Mesendoderm (in vitro differentiated cells): ENCODE measurements at regions not wholly inside any gene's neighbourhood (a gene's known extent, or its start where the extent isn't known, plus 50 kb on each side); places are given as distances from the start of the nearest gene placed in this dataset.

Experiments used
- DNase-seq: peaks from one replicate; pipeline ENCODE4 v3.0.0; 2013
- H2AK5ac ChIP-seq: 2 replicates; pipeline ENCODE4 v1.6.1; 2013; ENCODE audit warnings: low read length, inconsistent platforms
- H2BK120ac ChIP-seq: 2 replicates; pipeline ENCODE4 v1.6.1; 2013; ENCODE audit warnings: low read depth, mild to moderate bottlenecking, low read length, moderate library complexity, mixed read lengths
- H2BK15ac ChIP-seq: replicated peaks from 2 replicates; pipeline ENCODE4 v1.6.1; 2013; ENCODE audit warnings: low read depth, mild to moderate bottlenecking, moderate library complexity
- H2BK5ac ChIP-seq: 2 replicates; pipeline ENCODE4 v1.6.1; 2013; ENCODE audit warnings: low read length, inconsistent platforms
- H3K18ac ChIP-seq: 2 replicates; pipeline ENCODE4 v1.6.1; 2013; ENCODE audit warnings: mild to moderate bottlenecking, low read length, mixed read lengths
- H3K23ac ChIP-seq: one replicate; pipeline ENCODE4 v1.6.1; 2013; ENCODE audit warnings: low read length
- H3K27ac ChIP-seq: 2 replicates; pipeline ENCODE4 v1.5.1; 2013; ENCODE audit warnings: low read depth, mild to moderate bottlenecking, inconsistent platforms, low read length, moderate library complexity
- H3K27me3 ChIP-seq: 2 replicates; pipeline ENCODE4 v1.6.1; 2013; ENCODE audit warnings: low read length, control low read depth, mild to moderate bottlenecking, inconsistent platforms; ENCODE audit not compliant: insufficient read depth, poor library complexity
- H3K36me3 ChIP-seq: 2 replicates; pipeline ENCODE4 v1.6.1; 2013; ENCODE audit warnings: low read length, inconsistent platforms; ENCODE audit not compliant: control insufficient read depth, insufficient read depth
- H3K4ac ChIP-seq: one replicate; pipeline ENCODE4 v1.6.1; 2013; ENCODE audit warnings: low read depth, mild to moderate bottlenecking, low read length, moderate library complexity
- H3K4me1 ChIP-seq: 2 replicates; pipeline ENCODE4 v1.6.1; 2013; ENCODE audit warnings: low read depth, low read length, inconsistent platforms; ENCODE audit not compliant: control insufficient read depth
- H3K4me2 ChIP-seq: 2 replicates; pipeline ENCODE4 v1.6.1; 2013; ENCODE audit warnings: low read length
- H3K4me3 ChIP-seq: 2 replicates; pipeline ENCODE4 v1.5.1; 2013; ENCODE audit warnings: mild to moderate bottlenecking, low read length
- H3K56ac ChIP-seq: one replicate; pipeline ENCODE4 v1.6.1; 2013; ENCODE audit warnings: low read length
- H3K79me1 ChIP-seq: 2 replicates; pipeline ENCODE4 v1.6.1; 2013; ENCODE audit warnings: low read length, inconsistent platforms
- H3K79me2 ChIP-seq: 2 replicates; pipeline ENCODE4 v1.6.1; 2013; ENCODE audit warnings: mild to moderate bottlenecking, low read length; ENCODE audit not compliant: control insufficient read depth, insufficient read depth
- H3K9ac ChIP-seq: 2 replicates; pipeline ENCODE4 v1.6.1; 2013; ENCODE audit warnings: low read length, inconsistent platforms
- H4K5ac ChIP-seq: one replicate; pipeline ENCODE4 v1.6.1; 2013; ENCODE audit warnings: low read length
- H4K8ac ChIP-seq: one replicate; pipeline ENCODE4 v1.6.1; 2013; ENCODE audit warnings: low read depth, mild to moderate bottlenecking, control low read depth, low read length, moderate library complexity
- WGBS: extraction: QIAGEN DNeasy Blood & Tissue Kit; methylation state at CpG from one replicate; pipeline ENCODE4 v1.1.7; 2013; ENCODE audit warnings: low lambda C conversion rate, missing lambda C conversion rate; ENCODE audit not compliant: insufficient coverage; ENCODE audit errors: extremely low coverage; 5-methylcytosine and 5-hydroxymethylcytosine counted together

DNA sequence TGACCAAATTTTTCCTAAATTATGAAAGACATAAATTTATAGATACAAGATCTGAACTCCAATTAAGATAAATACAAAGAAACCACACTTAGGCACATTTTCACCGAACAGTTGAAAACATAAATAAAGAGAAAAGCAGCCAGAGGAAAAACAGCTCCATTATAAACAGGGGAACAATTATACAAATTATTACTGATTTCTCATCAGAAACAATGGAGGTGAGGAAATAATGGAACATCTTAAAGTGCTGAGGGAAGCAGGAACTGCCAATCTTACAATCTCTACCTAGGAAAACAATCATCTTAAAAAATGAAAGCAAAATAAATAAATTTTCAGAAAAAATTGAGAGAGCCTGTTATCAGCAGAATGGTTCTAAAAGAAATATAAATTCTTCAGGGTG is 234.4 kb upstream of the PMFBP1 start:
- H3K18ac ChIP-seq, result no peak overlapping the region
- H3K4me1 ChIP-seq, result no peaks in the 10 kb centered on the region
- no peaks in the 10 kb centered on the region for H3K27me3 ChIP-seq
- no peak for DNase-seq
- H2AK5ac ChIP-seq, result no peak overlapping the region
- no peak overlapping the region for H3K23ac ChIP-seq
- H3K36me3 ChIP-seq, result no peaks in the 10 kb centered on the region
- no peaks in the 10 kb centered on the region for H3K79me2 ChIP-seq
- H3K4ac ChIP-seq, result no peak overlapping the region
- no peak overlapping the region for H2BK5ac ChIP-seq
- no CpG with 5 or more reads among the region's 1 CpG for WGBS
- H3K79me1 ChIP-seq, result no peaks in the 10 kb centered on the region
- H3K9ac ChIP-seq, result no peak overlapping the region
- no peak overlapping the region for H2BK15ac ChIP-seq
- no peak overlapping the region for H4K8ac ChIP-seq
- H3K4me2 ChIP-seq, result no peak overlapping the region
- no peak overlapping the region for H3K27ac ChIP-seq
- H4K5ac ChIP-seq, result no peak overlapping the region
- no peak overlapping the region for H2BK120ac ChIP-seq
- H3K56ac ChIP-seq, result no peak overlapping the region
- no peak overlapping the region for H3K4me3 ChIP-seq

DNA sequence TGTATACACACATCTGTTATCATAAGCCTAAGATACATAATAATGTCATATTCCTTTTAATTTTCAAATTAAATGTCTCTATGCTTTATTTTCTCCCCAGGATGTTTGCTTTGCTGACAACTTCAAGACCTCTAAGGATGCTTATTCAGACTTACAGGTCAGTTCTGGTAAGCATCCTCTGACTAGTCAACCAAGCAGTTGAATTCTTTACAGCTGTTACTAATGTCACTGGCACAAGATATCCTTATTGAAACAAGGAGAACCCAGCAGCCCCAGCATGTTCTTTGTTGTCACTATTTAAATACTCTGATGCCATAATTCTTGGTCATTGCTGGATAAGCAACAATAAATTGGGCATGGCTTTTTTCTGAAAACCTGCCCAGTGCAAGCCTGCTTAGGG is 232.3 kb upstream of the PMFBP1 start:
- Histone ChIP-seq H4K5ac (no peak overlapping the region), H2BK15ac (no peak overlapping the region), H2AK5ac (no peak overlapping the region), H3K4me1 (no peaks in the 10 kb centered on the region), H3K36me3 (no peaks in the 10 kb centered on the region), H3K56ac (no peak overlapping the region), H3K4ac (no peak overlapping the region), H2BK5ac (no peak overlapping the region), H3K27ac (no peak overlapping the region), H3K9ac (no peak overlapping the region), H3K4me2 (no peak overlapping the region), H4K8ac (no peak overlapping the region), H3K18ac (no peak overlapping the region), H3K4me3 (no peak overlapping the region), H2BK120ac (no peak overlapping the region), H3K79me1 (no peaks in the 10 kb centered on the region), H3K79me2 (no peaks in the 10 kb centered on the region), H3K27me3 (no peaks in the 10 kb centered on the region), H3K23ac (no peak overlapping the region)
- no peak for DNase-seq

DNA sequence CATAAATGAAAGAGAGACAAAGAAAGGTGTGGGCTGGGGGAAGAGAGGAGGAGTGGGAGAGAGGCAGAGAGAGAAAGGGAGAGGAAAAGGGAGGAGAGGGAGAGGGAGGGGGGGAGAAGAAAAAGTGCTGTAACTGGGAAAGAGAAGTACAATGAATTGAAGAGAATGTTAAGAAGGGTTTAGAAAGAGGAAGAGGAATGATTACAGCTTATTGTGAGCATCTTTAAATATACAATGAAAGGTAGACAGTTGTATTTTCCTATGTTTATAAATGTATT is 229.1 kb upstream of the PMFBP1 start:
- Histone ChIP-seq H3K36me3 (no peaks in the 10 kb centered on the region), H3K4me3 (no peak overlapping the region), H4K8ac (no peak overlapping the region), H3K27ac (no peak overlapping the region), H3K79me2 (no peaks in the 10 kb centered on the region), H3K9ac (no peak overlapping the region), H3K79me1 (no peaks in the 10 kb centered on the region), H3K27me3 (no peaks in the 10 kb centered on the region), H2BK5ac (no peak overlapping the region), H3K4me2 (no peak overlapping the region), H3K4me1 (no peaks in the 10 kb centered on the region), H2BK120ac (no peak overlapping the region), H3K56ac (no peak overlapping the region), H3K23ac (no peak overlapping the region), H2BK15ac (no peak overlapping the region), H4K5ac (no peak overlapping the region), H3K18ac (no peak overlapping the region), H3K4ac (no peak overlapping the region), H2AK5ac (no peak overlapping the region)
- no peak for DNase-seq

DNA sequence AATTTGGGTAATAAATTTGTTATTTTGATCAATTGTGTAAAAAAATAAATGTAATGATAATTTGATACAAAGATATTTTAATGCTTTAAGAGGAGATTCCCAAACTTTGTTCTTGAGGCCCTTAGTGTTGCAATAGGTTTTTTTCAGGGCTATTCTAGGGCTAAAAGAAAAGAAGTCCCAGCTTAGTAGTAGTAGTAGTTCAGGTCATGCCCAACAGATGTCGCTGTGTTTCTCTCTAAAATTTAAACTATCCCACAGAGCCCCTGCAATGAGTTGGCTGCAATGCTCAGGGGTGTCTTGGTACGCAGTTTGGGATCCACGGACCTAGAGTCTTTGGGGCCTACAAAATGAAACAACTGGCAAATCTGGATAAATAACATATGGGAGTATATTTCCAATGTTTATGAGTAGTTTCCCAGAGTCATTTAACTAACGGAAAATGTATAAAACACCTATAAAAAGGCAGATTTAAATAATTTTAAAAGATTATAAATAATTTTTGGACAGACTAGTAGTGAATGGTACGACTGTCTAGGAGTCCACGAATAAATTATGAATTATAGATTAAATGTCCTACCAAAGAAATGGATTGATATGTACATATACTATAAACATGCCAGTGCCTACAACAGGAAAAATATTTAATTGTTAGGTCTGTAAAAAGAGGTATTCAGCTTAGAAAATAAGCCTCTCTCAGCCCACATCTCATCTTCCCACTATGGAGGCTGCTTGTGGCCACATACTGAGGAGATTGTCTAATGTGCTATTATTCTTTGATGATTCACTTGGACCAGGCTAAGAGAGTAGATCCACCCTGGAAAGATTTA is 228.5 kb upstream of the PMFBP1 start:
- no peak overlapping the region for H3K4ac ChIP-seq
- no peak overlapping the region for H3K4me2 ChIP-seq
- H3K79me2 ChIP-seq, result no peaks in the 10 kb centered on the region
- H2BK120ac ChIP-seq, result no peak overlapping the region
- H2AK5ac ChIP-seq, result no peak overlapping the region
- H3K18ac ChIP-seq, result no peak overlapping the region
- H2BK15ac ChIP-seq, result no peak overlapping the region
- H3K23ac ChIP-seq, result no peak overlapping the region
- no peak overlapping the region for H3K56ac ChIP-seq
- H3K27me3 ChIP-seq, result no peaks in the 10 kb centered on the region
- no peak overlapping the region for H3K4me3 ChIP-seq
- H4K5ac ChIP-seq, result no peak overlapping the region
- H3K36me3 ChIP-seq, result no peaks in the 10 kb centered on the region
- no peak overlapping the region for H3K27ac ChIP-seq
- WGBS, result 100% methylated on average over 1 of the region's 6 CpGs
- no peaks in the 10 kb centered on the region for H3K79me1 ChIP-seq
- no peak overlapping the region for H4K8ac ChIP-seq
- H2BK5ac ChIP-seq, result no peak overlapping the region
- no peaks in the 10 kb centered on the region for H3K4me1 ChIP-seq
- no peak overlapping the region for H3K9ac ChIP-seq
- peak; percentile 84 for DNase-seq

DNA sequence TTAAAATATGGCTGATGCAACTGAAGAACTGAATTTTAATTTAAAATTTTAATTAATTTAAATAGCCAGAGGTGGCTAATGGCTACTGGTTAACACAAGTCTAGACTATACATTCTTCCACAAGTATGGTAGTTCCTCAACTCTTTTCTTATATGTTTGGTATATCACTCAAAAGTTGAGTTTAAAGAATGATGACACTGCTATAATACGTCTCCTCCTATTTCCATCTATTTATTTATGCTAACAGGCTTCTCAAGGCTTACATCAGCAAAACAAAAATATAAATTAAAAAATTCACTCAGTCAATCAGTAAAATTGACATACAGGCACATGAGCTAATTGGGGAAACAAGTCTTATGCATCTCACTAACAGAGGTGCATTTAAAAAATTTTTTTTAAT is 227.9 kb upstream of the PMFBP1 start:
- DNase-seq, result no peak
- Histone ChIP-seq H2BK120ac (no peak overlapping the region), H4K8ac (no peak overlapping the region), H3K79me2 (no peaks in the 10 kb centered on the region), H3K4me1 (no peaks in the 10 kb centered on the region), H3K27ac (no peak overlapping the region), H4K5ac (no peak overlapping the region), H2BK5ac (no peak overlapping the region), H3K9ac (no peak overlapping the region), H3K18ac (no peak overlapping the region), H3K4me3 (no peak overlapping the region), H3K56ac (no peak overlapping the region), H3K36me3 (no peaks in the 10 kb centered on the region), H3K23ac (no peak overlapping the region), H2AK5ac (no peak overlapping the region), H3K4ac (no peak overlapping the region), H3K79me1 (no peaks in the 10 kb centered on the region), H3K4me2 (no peak overlapping the region), H3K27me3 (no peaks in the 10 kb centered on the region), H2BK15ac (no peak overlapping the region)
- WGBS, result no CpG with 5 or more reads among the region's 1 CpG

DNA sequence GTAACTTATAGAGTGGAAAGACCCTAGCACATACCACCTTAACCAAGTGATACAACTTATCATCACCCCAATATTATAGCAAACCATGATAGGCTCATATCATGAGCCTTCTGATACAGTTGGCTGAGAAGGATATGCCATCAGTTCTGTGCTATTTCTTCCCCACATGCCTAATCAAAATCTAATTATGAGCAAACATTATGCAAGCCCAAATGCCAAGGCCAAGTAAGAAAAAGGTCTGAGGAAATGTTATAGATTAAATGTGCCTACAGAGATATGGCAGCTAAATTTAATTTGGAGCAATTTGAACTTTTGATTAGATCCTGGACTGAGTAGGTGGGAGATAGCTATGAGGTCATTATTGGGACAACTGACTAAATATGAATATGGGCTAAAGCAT is 225.9 kb upstream of the PMFBP1 start:
- Histone ChIP-seq H3K79me2 (no peaks in the 10 kb centered on the region), H3K4me1 (no peaks in the 10 kb centered on the region), H3K18ac (no peak overlapping the region), H2BK120ac (no peak overlapping the region), H3K79me1 (no peaks in the 10 kb centered on the region), H2AK5ac (no peak overlapping the region), H3K4ac (no peak overlapping the region), H3K9ac (no peak overlapping the region), H4K5ac (no peak overlapping the region), H2BK15ac (no peak overlapping the region), H2BK5ac (no peak overlapping the region), H3K27ac (no peak overlapping the region), H3K4me2 (no peak overlapping the region), H3K56ac (no peak overlapping the region), H4K8ac (no peak overlapping the region), H3K27me3 (no peaks in the 10 kb centered on the region), H3K23ac (no peak overlapping the region), H3K4me3 (no peak overlapping the region), H3K36me3 (no peaks in the 10 kb centered on the region)
- no peak for DNase-seq
